ENCODE measurements at regions not wholly inside any gene's neighbourhood (a gene's known extent, or its start where the extent isn't known, plus 50 kb on each side); places are given as distances from the start of the nearest gene placed in this dataset. TPM values are rescaled to one million over a fixed set of nuclear protein-coding genes. Genes with fewer than 3 reads are reported as not detected.

Small RNA genes lying in the stretch of these regions (small RNA-seq; reads per million reads assigned to genes)
- not detected for gene AC084373.1
